Esophagus squamous epithelium (tissue), 5 donors: ENCODE measurements at regions not wholly inside any gene's neighbourhood (a gene's known extent, or its start where the extent isn't known, plus 50 kb on each side); places are given as distances from the start of the nearest gene placed in this dataset.

Experiments used
- DNase-seq: peaks from one replicate; lab custom pipeline; 2025; lab: John Stamatoyannopoulos, UW
- H3K27ac ChIP-seq, 4 donors: fragments of 200-600 bp; sonication (generic); one replicate each; pipeline ENCODE4 v1.5.1; 2016 to 2019; ENCODE audit warnings: mild to moderate bottlenecking in 1 of 4
- H3K27me3 ChIP-seq, 4 donors: fragments of 200-600 bp; sonication (generic); 1 replicate in 3 of 4; 2 replicates in 1 of 4; pipeline versions ENCODE4 v1.5.1 to v1.6.0; 2017 to 2021; ENCODE audit warnings: antibody characterized with exemption in 1 of 4
- H3K36me3 ChIP-seq, 3 donors: fragments of 200-600 bp; sonication (generic); one replicate each; pipeline ENCODE4 v1.5.1; 2016 to 2019
- H3K4me1 ChIP-seq, 3 donors: fragments of 200-600 bp; sonication (generic); one replicate each; pipeline ENCODE4 v1.5.1; 2017 to 2019
- H3K4me3 ChIP-seq, 4 donors: fragments of 200-600 bp; sonication (generic); 1 replicate in 3 of 4; 2 replicates in 1 of 4; pipeline ENCODE4 v1.5.1; 2016 to 2019; ENCODE audit warnings: mild to moderate bottlenecking in 2 of 4, moderate library complexity in 1 of 4
- H3K9me3 ChIP-seq, 3 donors: fragments of 200-600 bp; sonication (generic); one replicate each; pipeline ENCODE4 v1.5.1; 2016 to 2019
- POLR2A ChIP-seq, 4 donors: fragments of 450-650 bp; IDR thresholded peaks; one replicate each; pipeline ENCODE4 v1.6.1; 2017; ENCODE audit warnings: antibody characterized with exemption in 4 of 4, mild to moderate bottlenecking in 4 of 4, moderate library complexity in 3 of 4
- WGBS, 2 donors: methylation state at CpG; one replicate each; pipeline ENCODE4 v1.1.5; 2018; 5-methylcytosine and 5-hydroxymethylcytosine counted together
- intact Hi-C: fragments of 100-400 bp; cut with DNase I; formaldehyde crosslinking; loops from one replicate; pipeline ENCODE4 v1.15.0; 2022
- TF ChIP-seq, protein P1 (sequence below), 6 experiments: fragments of 450-650 bp in 4 of 6; fragments of 200-600 bp in 2 of 6; sonication (generic) in 2 of 6; IDR thresholded peaks; one replicate each; pipeline ENCODE4 v1.5.1; 2016 to 2019; ENCODE audit warnings: antibody characterized with exemption in 6 of 6, mild to moderate bottlenecking in 4 of 6, moderate library complexity in 4 of 6
- donor health status: DM: yes; HTN: yes; CAD: no.

DNA sequence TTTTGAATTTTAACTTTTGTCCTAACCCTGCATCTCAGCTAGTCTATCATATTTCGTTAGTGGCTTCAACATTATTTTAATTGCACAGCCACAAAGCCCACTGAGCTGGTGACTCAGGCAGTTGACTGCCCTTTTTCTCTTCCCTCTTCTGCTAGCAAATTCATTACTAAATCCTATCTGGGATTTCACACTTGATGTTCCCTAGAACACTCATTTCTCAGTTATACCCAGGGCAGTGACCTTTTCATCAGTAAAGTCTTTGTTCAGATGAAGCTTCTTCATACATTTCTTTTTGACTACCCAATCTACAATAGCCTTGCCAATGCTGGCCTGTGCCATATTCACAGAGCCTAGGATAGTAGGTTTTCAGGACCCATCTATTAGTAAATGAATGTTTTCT is 107.0 kb downstream of the ATXN7L3B start:
- intact Hi-C loops, result no loop called here

DNA sequence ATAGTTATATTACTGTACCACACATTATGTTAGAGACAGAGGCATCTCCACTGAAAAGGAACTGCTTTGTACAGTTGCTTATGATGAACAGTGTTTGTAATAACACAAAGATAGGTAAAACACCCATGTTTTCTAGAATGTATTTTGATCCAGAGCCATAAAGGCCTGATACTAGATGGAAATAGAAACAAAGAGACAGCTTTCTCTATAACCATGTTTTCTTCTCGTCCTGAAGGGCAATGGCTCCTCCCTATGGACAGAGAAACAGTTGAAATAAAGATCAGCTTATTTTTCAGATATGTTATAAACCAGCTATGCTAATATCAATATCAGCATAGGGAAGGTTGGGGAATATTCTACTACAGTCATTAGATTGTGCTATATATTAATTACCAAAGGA is 109.2 kb downstream of the ATXN7L3B start:
- Histone ChIP-seq H3K27ac (no peak overlapping the region), H3K36me3 (no peaks in the 10 kb centered on the region), H3K9me3 (no peaks in the 10 kb centered on the region), H3K4me3 (no peak overlapping the region), H3K27me3 (no peaks in the 10 kb centered on the region), H3K4me1 (no peaks in the 10 kb centered on the region)
- intact Hi-C loops, result no loop called here
- WGBS, 2 donors, result 19 to 20% methylated on average over 1 of the region's 1 CpG
- TF ChIP-seq POLR2A (IDR thresholded peaks at IDR 0.05), result no peak
- TF ChIP-seq, protein P1, sequence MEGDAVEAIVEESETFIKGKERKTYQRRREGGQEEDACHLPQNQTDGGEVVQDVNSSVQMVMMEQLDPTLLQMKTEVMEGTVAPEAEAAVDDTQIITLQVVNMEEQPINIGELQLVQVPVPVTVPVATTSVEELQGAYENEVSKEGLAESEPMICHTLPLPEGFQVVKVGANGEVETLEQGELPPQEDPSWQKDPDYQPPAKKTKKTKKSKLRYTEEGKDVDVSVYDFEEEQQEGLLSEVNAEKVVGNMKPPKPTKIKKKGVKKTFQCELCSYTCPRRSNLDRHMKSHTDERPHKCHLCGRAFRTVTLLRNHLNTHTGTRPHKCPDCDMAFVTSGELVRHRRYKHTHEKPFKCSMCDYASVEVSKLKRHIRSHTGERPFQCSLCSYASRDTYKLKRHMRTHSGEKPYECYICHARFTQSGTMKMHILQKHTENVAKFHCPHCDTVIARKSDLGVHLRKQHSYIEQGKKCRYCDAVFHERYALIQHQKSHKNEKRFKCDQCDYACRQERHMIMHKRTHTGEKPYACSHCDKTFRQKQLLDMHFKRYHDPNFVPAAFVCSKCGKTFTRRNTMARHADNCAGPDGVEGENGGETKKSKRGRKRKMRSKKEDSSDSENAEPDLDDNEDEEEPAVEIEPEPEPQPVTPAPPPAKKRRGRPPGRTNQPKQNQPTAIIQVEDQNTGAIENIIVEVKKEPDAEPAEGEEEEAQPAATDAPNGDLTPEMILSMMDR (IDR thresholded peaks at IDR 0.05), result no peak
- DNase-seq, result no peak

More for the DNA sequence above, 107.0 kb downstream of the ATXN7L3B start:
- Histone ChIP-seq H3K4me1 (no peaks in the 10 kb centered on the region), H3K4me3 (no peak overlapping the region), H3K27me3 (no peaks in the 10 kb centered on the region), H3K36me3 (no peaks in the 10 kb centered on the region), H3K27ac (no peak overlapping the region), H3K9me3 (no peaks in the 10 kb centered on the region)
- 50 to 53% methylated on average over 1 of the region's 1 CpG for WGBS, 2 donors
- DNase-seq, result no peak
- no peak for TF ChIP-seq POLR2A (IDR thresholded peaks at IDR 0.05)
- TF ChIP-seq, protein P1 (IDR thresholded peaks at IDR 0.05), result no peak

DNA sequence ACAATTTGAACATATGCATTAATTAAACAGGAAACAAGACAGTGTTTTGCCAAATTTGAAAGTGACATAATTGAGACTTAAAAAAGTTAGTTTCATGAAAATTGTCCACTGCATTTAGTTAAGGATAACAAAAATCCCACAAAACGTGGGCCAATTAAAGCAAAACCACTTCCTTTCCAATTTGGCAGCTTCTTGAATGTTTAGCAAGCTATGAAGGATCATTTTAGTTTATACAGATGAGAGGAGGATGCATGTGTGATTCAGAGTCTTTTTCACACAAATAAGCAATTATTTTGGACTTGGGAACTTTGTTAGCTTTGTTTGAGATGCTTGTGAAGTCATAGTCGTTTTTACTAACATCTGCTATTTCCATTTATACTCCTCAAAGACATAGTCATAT is 109.6 kb downstream of the ATXN7L3B start:
- H3K27me3 ChIP-seq, result no peaks in the 10 kb centered on the region
- H3K9me3 ChIP-seq, result no peaks in the 10 kb centered on the region
- H3K36me3 ChIP-seq, result no peaks in the 10 kb centered on the region
- H3K27ac ChIP-seq, result no peak overlapping the region
- H3K4me3 ChIP-seq, result no peak overlapping the region
- intact Hi-C loops, result no loop called here
- no peak for TF ChIP-seq POLR2A (IDR thresholded peaks at IDR 0.05)
- TF ChIP-seq, protein P1 (IDR thresholded peaks at IDR 0.05), result no peak
- DNase-seq, result no peak
- H3K4me1 ChIP-seq, result no peaks in the 10 kb centered on the region
- WGBS, 2 donors, result 0 to 6% methylated on average over 2 of the region's 2 CpGs

DNA sequence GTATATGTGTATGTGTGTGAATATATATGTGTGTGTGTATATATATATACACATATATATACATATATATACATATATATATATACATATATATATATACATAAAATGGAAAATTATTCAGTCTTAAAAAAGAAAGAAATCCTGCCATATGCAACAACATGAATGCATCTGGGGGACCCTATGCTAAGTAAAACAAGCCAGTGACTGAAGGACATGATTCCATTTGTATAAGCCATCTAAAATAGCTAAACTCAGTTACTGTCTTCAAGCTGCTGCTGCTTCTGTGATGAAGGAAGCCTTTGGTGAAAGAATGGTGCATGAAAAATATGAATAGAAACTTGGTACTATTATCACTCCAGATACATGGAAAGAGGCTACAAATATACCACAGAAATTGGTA is 118.6 kb downstream of the ATXN7L3B start:
- no peak for TF ChIP-seq POLR2A (IDR thresholded peaks at IDR 0.05)
- TF ChIP-seq, protein P1 (IDR thresholded peaks at IDR 0.05), result no peak
- Histone ChIP-seq H3K4me1 (no peaks in the 10 kb centered on the region), H3K27ac (no peak overlapping the region), H3K27me3 (no peaks in the 10 kb centered on the region), H3K4me3 (no peak overlapping the region), H3K9me3 (no peaks in the 10 kb centered on the region), H3K36me3 (no peaks in the 10 kb centered on the region)
- DNase-seq, result no peak
- intact Hi-C loops, result no loop called here

DNA sequence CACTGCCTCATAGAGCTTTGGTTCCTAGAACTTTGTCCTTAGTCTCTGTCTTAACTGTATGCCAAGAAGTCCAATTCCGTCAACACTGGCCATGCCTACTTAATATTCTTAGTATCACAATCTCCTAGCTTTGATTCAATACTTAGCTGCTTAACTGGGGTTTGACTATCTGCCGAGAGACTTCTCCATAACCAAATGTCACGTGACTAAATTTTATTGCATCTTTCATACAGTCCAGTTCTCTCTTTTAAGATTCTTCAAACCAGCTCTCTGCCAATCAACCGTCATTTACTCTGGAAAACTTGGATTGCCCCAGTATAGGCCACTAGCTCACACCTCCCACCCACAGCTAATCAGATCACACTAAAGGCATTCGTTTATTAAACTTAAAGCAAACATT is 122.8 kb downstream of the ATXN7L3B start:
- Histone ChIP-seq H3K9me3 (no peaks in the 10 kb centered on the region), H3K4me1 (no peaks in the 10 kb centered on the region), H3K27ac (no peak overlapping the region), H3K4me3 (no peak overlapping the region), H3K27me3 (no peaks in the 10 kb centered on the region), H3K36me3 (no peaks in the 10 kb centered on the region)
- DNase-seq, result no peak
- WGBS, 2 donors, result 69 to 70% methylated on average over 5 of the region's 5 CpGs
- intact Hi-C loops, result no loop called here
- TF ChIP-seq POLR2A (IDR thresholded peaks at IDR 0.05), result no peak
- TF ChIP-seq, protein P1 (IDR thresholded peaks at IDR 0.05), result no peak
